Uterus (tissue), 2 donors: ENCODE measurements at regions not wholly inside any gene's neighbourhood (a gene's known extent, or its start where the extent isn't known, plus 50 kb on each side); places are given as distances from the start of the nearest gene placed in this dataset.
"Not testable (repeated sequence)": the region's sequence is repeated elsewhere in the genome, so short reads cannot be mapped to it uniquely, and the experiment has no call there.

Source experiments
- CTCF ChIP-seq, 4 experiments: fragments of 200-600 bp in 2 of 4; fragments of 450-650 bp in 2 of 4; sonication (generic) in 2 of 4; IDR thresholded peaks; one replicate each; pipeline ENCODE4 v1.5.1; 2016 to 2019; ENCODE audit warnings: antibody characterized with exemption in 4 of 4, mild to moderate bottlenecking in 2 of 4, moderate library complexity in 1 of 4
- POLR2A ChIP-seq, 2 donors: fragments of 450-650 bp; IDR thresholded peaks; one replicate each; pipeline ENCODE4 v1.6.1; 2016; ENCODE audit warnings: antibody characterized with exemption in 2 of 2, mild to moderate bottlenecking in 1 of 2, moderate library complexity in 1 of 2

GRCh38 chr16:75833385-75833784, 107.1 kb upstream of the CPHXL start:
- TF ChIP-seq CTCF, POLR2A (IDR thresholded peaks at IDR 0.05): not testable (repeated sequence)
